ENCODE measurements at regions not wholly inside any gene's neighbourhood (a gene's known extent, or its start where the extent isn't known, plus 50 kb on each side); places are given as distances from the start of the nearest gene placed in this dataset.
"Not testable (repeated sequence)": the region's sequence is repeated elsewhere in the genome, so short reads cannot be mapped to it uniquely, and the experiment has no call there.

- DNase-seq (ENCODE audit: low read depth in 2 of 2) = no peak
These were observed 477.9 kb downstream of the ATP23 start for GRCh38 chr12:58419196-58419760.

- DNase-seq (ENCODE audit: low read depth in 2 of 2) = no peak
These were observed 478.5 kb downstream of the ATP23 start for GRCh38 chr12:58419905-58420304.

DNA sequence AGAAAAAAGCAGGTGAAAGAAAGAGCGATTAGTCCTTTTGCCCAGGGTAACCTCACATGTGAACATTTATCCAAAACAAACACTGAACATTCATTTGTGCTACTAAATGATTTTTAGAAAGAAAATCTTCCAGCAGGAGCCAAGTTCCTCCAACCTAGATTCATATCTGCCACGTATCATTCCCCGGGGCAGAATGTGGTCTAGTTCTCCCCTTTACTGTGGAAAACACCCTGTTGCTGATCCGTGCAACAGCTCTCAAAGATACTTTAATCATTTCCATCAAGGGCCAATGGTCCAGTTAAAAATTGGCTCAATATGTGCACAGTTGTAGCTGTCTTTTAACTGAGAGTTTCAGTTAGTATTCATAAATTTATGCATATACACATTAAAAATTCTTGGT, 479.1 kb downstream of the ATP23 start:
- DNase-seq (ENCODE audit: low read depth in 2 of 2) = no peak

- DNase-seq (ENCODE audit: low read depth in 2 of 2) = no peak
These were observed 480.6 kb downstream of the ATP23 start for GRCh38 chr12:58421990-58422389.

- no peak for DNase-seq (ENCODE audit: low read depth in 2 of 2)
These were observed 483.5 kb downstream of the ATP23 start for GRCh38 chr12:58424735-58425392.

- DNase-seq (ENCODE audit: low read depth in 2 of 2) = peak; percentile 88 to 89
These were observed 484.4 kb downstream of the ATP23 start for GRCh38 chr12:58425481-58426392.

DNA sequence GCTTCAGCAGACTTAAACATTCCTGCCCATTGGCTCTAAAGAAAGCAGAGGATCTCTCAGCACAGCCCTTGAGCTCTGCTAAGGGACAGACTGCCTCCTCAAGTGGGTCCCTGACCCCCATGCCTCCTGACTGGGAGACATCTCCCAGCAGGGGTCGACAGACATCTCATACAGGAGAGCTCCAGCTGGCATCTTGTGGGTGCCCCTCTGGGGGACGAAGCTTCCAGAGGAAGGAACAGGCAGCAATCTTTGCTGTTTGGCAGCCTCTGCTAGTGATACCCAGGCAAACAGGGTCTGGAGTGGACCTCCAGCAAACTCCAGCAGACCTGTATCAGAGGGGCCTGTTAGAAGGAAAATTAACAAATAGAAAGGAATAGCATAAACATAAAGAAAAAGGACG, 485.1 kb downstream of the ATP23 start:
- DNase-seq (ENCODE audit: low read depth in 2 of 2) = not testable (repeated sequence)

DNA sequence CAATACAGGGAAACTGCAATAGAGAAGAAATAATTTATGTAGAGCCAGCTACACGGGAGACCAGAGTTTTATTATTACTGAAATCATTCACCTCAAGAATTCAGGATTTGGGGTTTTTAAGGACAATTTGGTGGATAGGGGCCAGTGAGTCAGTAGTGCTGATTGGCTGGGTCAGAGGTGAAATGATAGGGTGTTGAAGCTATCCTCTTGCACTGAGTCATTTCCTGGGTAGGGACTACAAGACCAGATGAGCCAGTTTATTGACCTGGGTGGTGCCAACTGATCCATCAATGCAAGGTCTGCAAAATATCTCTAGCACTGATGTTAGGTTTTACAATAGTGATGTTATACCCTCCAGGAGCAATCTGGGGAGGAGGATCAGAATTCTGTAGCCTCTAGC, 486.3 kb downstream of the LRIG3 start:
- no peak for DNase-seq (ENCODE audit: low read depth in 2 of 2)

- DNase-seq (ENCODE audit: low read depth in 2 of 2) = no peak
These were observed 485.6 kb downstream of the LRIG3 start for GRCh38 chr12:58434726-58435125.

- DNase-seq (ENCODE audit: low read depth in 2 of 2) = no peak
These were observed 484.7 kb downstream of the LRIG3 start for GRCh38 chr12:58435647-58436046.

DNA sequence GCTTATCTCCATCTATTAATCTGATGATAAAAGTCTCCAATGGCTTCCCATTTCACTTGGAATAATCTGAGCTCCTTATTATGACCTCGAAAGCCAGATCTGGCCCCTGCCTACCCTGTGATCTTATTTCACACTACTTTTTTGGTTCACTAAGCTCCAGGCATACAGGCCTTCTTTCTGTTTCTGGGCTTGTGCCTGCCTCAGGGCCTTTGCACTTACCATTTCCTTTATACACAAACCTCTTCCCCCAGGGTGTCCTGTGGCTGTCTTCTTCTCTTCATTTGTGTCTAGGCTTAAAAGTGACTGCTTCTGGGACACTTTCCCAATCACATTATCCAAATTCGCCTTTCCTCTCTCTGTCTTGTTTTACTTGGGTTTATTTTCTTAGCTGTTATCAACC, 478.8 kb downstream of the LRIG3 start:
- DNase-seq (ENCODE audit: low read depth in 2 of 2) = no peak

- DNase-seq (ENCODE audit: low read depth in 2 of 2) = no peak
These were observed 476.9 kb downstream of the LRIG3 start for GRCh38 chr12:58443273-58443980.

DNA sequence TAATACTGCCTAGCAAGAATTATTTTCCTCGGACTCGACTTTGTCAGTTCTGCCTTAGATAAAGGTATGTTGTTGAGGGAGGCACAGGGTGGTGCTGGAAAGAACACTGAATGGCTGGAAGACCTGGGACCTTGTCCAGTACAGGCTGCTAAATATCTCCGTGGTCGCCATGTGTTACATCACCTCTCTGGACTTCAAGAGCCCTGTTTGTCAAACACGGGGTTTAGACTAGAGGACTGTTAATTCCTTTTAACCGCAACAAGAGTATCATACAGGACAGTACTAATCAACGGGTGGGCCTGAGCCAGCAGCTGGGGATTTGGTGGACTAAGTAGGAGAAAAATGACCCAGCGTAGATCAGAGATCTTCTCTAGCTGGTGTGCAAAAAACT, 476.3 kb downstream of the LRIG3 start:
- DNase-seq (ENCODE audit: low read depth in 2 of 2) = no peak

- no peak for DNase-seq (ENCODE audit: low read depth in 2 of 2)
These were observed 469.3 kb downstream of the LRIG3 start for GRCh38 chr12:58450868-58451482.

GRCh38 chr12:58452546-58452945, 467.8 kb downstream of the LRIG3 start:
- peak; percentile 10 to 18 for DNase-seq (ENCODE audit: low read depth in 2 of 2)

GRCh38 chr12:58453306-58453705, 467.0 kb downstream of the LRIG3 start:
- DNase-seq (ENCODE audit: low read depth in 2 of 2) = no peak

GRCh38 chr12:58455136-58455535, 465.2 kb downstream of the LRIG3 start:
- peak in 1 of 2 experiments; percentile 6 for DNase-seq (ENCODE audit: low read depth in 2 of 2)

GRCh38 chr12:58458102-58458501, 462.2 kb downstream of the LRIG3 start:
- DNase-seq (ENCODE audit: low read depth in 2 of 2) = no peak

DNA sequence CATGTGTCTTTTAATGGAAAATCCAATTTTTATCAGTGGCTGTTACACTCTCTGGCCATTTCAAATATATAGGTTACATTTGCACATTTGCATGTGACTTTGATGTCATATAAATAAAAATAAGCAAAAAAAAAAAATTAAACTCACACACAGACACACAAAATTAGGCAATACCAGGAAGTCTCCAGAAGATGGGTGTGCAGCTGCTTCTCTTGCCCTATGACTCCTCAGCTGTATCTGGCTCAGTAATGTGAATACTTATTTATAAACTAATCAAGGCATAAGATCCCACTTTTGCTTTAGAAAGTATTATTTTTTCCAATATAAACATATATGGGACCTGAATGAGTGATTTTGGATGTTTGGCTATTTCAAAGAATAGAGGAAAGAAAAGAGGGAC, 461.1 kb downstream of the LRIG3 start:
- no peak for DNase-seq (ENCODE audit: low read depth in 2 of 2)

GRCh38 chr12:58463051-58463450, 457.3 kb downstream of the LRIG3 start:
- no peak for DNase-seq (ENCODE audit: low read depth in 2 of 2)

DNA sequence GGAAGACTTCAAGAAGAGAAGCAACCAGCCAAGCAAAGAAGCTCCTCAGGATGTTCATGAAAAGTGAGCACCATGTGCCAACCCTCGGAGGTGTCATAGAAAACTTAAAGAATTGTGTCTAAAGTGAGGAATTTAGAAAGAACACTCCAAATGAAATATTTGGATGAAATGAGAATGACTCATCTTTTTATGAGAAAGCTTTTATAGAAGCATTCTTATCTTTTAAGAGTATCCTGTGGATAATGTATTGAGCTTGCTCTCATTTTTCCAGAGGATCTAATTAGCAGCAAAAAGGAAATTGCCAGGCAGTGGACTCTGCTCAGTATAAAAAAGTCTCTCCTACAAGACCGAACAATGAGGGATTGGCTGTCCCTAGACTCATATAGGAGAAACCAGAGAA, 454.9 kb downstream of the LRIG3 start:
- peak in 1 of 2 experiments; percentile 6 for DNase-seq (ENCODE audit: low read depth in 2 of 2)

All from fibroblast of skin of left biceps (primary cell).